SU-DHL-6 (cell line): ENCODE measurements at regions not wholly inside any gene's neighbourhood (a gene's known extent, or its start where the extent isn't known, plus 50 kb on each side); places are given as distances from the start of the nearest gene placed in this dataset.

Experiments used
- CTCF ChIP-seq: fragments of 200-600 bp; sonication (generic); IDR thresholded peaks from one replicate; pipeline ENCODE4 v1.5.1; 2017; ENCODE audit warnings: antibody characterized with exemption, mild to moderate bottlenecking, low read length, moderate library complexity; ENCODE audit not compliant: insufficient read depth, poor library complexity, severe bottlenecking
- EZH2phosphoT487 ChIP-seq: fragments of 200-600 bp; sonication (generic), shearing (Covaris generic); conservative IDR thresholded peaks from 2 replicates; pipeline ENCODE4 v1.6.1; 2018; ENCODE audit warnings: mild to moderate bottlenecking, antibody characterized with exemption, low read length, moderate library complexity, mixed read lengths

GRCh38 chr5:105708442-105708841 lies 1962.3 kb downstream of the EFNA5 start:
- TF ChIP-seq EZH2phosphoT487 (no peak), CTCF (no peak)
